Right atrium auricular region (tissue), 2 donors: ENCODE measurements at regions not wholly inside any gene's neighbourhood (a gene's known extent, or its start where the extent isn't known, plus 50 kb on each side); places are given as distances from the start of the nearest gene placed in this dataset.

ENCODE experiments used
- DNase-seq: peaks from one replicate; pipeline ENCODE4 v3.0.0-alpha.2; 2019; ENCODE audit warnings: low spot score
- H3K27ac ChIP-seq, 2 donors: fragments of 200-600 bp; sonication (generic); 1 replicate in 1 of 2; 2 replicates in 1 of 2; pipeline ENCODE4 v1.5.1; 2016 to 2019
- H3K27me3 ChIP-seq, 2 donors: fragments of 200-600 bp; sonication (generic); one replicate each; pipeline versions ENCODE4 v1.5.1 to v1.6.0; 2017 to 2019
- H3K36me3 ChIP-seq: fragments of 200-600 bp; sonication (generic); one replicate; pipeline ENCODE4 v1.5.1; 2016
- H3K4me1 ChIP-seq, 2 donors: fragments of 200-600 bp; sonication (generic); one replicate each; pipeline versions ENCODE4 v1.5.1 to v1.6.0; 2017 to 2019
- H3K4me3 ChIP-seq, 2 donors: fragments of 200-600 bp; sonication (generic); 1 replicate in 1 of 2; 2 replicates in 1 of 2; pipeline ENCODE4 v1.5.1; 2017 to 2019; ENCODE audit warnings: mild to moderate bottlenecking in 1 of 2, moderate library complexity in 1 of 2
- H3K9me3 ChIP-seq, 2 donors: fragments of 200-600 bp; sonication (generic); one replicate each; pipeline ENCODE4 v1.5.1; 2019
- TF ChIP-seq, protein P1 (sequence below), 2 donors: fragments of 200-600 bp; sonication (generic); IDR thresholded peaks; one replicate each; pipeline ENCODE4 v1.5.1; 2019; ENCODE audit warnings: antibody characterized with exemption in 2 of 2

DNA sequence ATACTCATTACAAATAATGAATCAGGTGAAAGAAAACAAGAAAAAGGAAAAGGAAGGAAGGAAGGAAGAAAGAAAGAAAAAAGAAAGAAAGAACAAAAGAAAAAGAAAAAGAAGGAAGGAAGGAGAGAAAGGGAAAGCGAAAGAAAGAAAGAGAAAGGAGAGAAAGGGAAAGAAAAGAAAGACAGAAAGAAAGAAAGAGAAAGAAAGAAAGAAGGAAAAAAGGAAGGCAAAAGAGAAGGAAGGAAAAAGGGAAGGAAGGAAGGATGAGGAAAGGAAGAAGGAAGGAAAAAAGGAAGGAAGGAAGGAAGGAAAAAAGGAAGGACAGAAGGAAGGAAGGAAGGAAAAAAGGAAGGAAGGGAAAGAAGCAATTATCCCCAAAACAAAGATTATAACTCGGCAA, 1460.4 kb upstream of the PIK3C3 start:
- TF ChIP-seq, protein P1, sequence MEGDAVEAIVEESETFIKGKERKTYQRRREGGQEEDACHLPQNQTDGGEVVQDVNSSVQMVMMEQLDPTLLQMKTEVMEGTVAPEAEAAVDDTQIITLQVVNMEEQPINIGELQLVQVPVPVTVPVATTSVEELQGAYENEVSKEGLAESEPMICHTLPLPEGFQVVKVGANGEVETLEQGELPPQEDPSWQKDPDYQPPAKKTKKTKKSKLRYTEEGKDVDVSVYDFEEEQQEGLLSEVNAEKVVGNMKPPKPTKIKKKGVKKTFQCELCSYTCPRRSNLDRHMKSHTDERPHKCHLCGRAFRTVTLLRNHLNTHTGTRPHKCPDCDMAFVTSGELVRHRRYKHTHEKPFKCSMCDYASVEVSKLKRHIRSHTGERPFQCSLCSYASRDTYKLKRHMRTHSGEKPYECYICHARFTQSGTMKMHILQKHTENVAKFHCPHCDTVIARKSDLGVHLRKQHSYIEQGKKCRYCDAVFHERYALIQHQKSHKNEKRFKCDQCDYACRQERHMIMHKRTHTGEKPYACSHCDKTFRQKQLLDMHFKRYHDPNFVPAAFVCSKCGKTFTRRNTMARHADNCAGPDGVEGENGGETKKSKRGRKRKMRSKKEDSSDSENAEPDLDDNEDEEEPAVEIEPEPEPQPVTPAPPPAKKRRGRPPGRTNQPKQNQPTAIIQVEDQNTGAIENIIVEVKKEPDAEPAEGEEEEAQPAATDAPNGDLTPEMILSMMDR (IDR thresholded peaks at IDR 0.05), result no peak
- Histone ChIP-seq H3K9me3 (no peaks in the 10 kb centered on the region), H3K27ac (no peak overlapping the region), H3K27me3 (no peaks in the 10 kb centered on the region), H3K4me3 (no peak overlapping the region), H3K4me1 (no peaks in the 10 kb centered on the region), H3K36me3 (no peaks in the 10 kb centered on the region)
- DNase-seq, result no peak

DNA sequence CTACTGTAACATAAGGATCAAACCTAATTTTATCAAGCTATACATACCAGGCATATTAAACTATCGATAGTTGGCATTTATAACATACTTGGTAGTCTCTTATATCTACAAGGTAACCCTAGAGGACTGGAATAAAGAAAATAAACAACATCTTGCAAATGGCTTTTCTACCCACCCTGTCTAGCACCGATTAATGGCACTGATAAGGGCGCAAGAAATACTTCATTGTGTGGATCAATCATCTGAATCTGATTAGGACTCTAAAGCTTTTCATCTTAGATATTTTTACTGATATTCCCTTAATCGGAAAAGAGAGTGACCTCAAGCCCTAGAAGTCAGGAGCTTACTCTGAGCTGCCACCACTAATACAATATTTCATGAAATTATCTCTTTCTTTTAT, 1461.7 kb upstream of the PIK3C3 start:
- DNase-seq, result no peak
- TF ChIP-seq, protein P1 (IDR thresholded peaks at IDR 0.05), result no peak
- H3K4me3 ChIP-seq, result no peak overlapping the region
- no peaks in the 10 kb centered on the region for H3K9me3 ChIP-seq
- H3K27ac ChIP-seq, result no peak overlapping the region
- H3K4me1 ChIP-seq, result no peaks in the 10 kb centered on the region
- no peaks in the 10 kb centered on the region for H3K36me3 ChIP-seq
- no peaks in the 10 kb centered on the region for H3K27me3 ChIP-seq

DNA sequence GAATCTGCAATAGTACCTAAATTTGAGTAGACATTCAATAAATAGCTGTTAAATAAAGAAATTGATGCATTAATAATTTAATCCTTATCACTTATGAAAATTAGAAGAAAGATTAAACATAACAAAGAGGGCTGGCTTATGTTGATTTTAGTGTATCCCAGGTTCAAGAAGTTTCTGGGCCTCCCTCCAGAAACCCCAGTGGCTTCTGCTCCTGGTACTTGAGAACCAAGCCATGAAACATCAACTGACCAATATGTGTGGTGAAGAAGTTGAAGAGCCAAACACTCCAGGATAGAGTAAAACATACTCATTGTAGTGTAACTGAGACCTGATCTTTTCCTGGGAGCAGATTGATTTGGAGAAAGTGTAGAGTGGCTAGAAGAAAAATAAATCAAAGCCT, 1465.7 kb upstream of the PIK3C3 start:
- no peak overlapping the region for H3K4me3 ChIP-seq
- TF ChIP-seq, protein P1 (IDR thresholded peaks at IDR 0.05), result no peak
- H3K4me1 ChIP-seq, result no peaks in the 10 kb centered on the region
- H3K36me3 ChIP-seq, result no peaks in the 10 kb centered on the region
- no peak overlapping the region for H3K27ac ChIP-seq
- H3K27me3 ChIP-seq, result no peaks in the 10 kb centered on the region
- no peak for DNase-seq
- no peaks in the 10 kb centered on the region for H3K9me3 ChIP-seq

DNA sequence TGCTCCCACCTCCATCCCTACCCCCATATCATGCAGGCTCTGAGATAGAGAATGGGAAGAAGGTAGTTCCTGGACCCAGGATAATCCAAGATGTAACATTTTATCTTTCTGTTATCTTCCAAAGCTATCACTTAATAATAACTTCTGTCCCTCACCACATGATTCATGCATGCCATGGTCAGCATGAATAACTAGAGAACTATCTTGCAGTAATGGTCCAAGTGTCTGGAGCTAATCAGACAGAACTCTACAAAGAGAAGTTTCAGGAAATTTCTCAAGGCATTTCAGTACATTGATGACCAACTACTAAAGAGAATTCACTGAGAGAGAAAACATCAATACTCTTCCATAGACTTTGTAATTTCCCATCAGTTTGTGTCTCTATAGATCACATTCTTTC, 1469.7 kb upstream of the PIK3C3 start:
- no peaks in the 10 kb centered on the region for H3K9me3 ChIP-seq
- no peaks in the 10 kb centered on the region for H3K4me1 ChIP-seq
- TF ChIP-seq, protein P1 (IDR thresholded peaks at IDR 0.05), result no peak
- H3K4me3 ChIP-seq, result no peak overlapping the region
- H3K27me3 ChIP-seq, result no peaks in the 10 kb centered on the region
- DNase-seq, result no peak
- no peaks in the 10 kb centered on the region for H3K36me3 ChIP-seq
- H3K27ac ChIP-seq, result no peak overlapping the region

DNA sequence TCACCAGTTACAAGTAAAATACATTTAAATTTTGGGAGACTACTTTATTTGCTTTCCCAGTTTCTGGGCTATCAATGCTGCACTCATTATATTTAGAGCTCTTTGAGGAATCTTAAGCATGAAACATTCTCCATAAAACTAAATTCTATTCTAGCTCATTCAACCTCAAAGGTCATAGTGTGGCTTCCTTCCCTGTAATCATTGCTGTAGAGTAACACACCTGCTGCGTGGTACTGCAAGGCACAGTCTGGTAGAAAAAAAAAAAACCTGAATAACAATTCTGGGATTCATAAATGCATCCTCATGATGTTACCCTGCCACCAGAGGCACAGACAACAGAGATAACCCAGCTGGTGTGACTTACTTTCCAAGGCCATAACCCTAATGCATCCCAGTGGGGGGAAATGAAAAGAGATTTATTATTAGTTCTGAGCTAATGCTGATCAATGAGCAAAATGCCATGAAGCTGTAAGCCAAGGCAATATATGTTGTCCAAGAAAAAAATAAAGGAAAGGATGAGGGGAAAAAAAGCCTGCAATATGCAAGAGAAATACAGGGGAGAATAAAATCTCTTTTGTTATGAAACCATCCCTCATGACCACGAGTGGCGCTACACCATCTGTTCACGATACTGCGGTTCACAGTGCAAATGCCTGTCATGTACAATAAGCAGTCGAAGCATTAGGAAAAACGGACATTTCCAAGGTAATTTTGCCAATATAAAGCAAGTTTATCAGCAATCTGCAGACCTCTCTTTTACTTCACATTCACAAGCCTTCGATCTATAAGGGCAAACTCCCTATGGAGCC, 1481.6 kb upstream of the PIK3C3 start:
- H3K27ac ChIP-seq, result no peak overlapping the region
- H3K36me3 ChIP-seq, result no peaks in the 10 kb centered on the region
- H3K27me3 ChIP-seq, result no peaks in the 10 kb centered on the region
- no peaks in the 10 kb centered on the region for H3K4me1 ChIP-seq
- TF ChIP-seq, protein P1 (IDR thresholded peaks at IDR 0.05), result no peak
- H3K9me3 ChIP-seq, result no peaks in the 10 kb centered on the region
- no peak overlapping the region for H3K4me3 ChIP-seq
- no peak for DNase-seq

DNA sequence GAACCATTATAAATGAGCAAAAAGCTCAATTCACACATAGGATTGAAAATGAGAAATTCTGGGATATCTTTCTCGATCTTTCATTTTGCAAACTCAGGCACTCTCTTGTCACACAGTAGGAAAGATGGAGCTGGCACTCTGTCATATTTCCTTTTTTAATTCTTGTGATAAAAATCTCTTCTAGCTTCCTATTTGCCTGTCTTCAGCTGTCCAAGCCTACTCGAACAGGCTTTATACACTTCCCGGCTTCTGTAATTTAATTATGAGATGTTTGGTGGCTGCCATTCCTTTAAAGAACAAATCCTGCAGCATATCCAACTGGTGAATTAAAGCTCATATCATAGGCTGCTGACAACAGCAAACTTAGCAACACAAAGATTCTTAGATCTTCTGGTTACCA, 1484.3 kb upstream of the PIK3C3 start:
- TF ChIP-seq, protein P1 (IDR thresholded peaks at IDR 0.05), result no peak
- Histone ChIP-seq H3K36me3 (no peaks in the 10 kb centered on the region), H3K9me3 (no peaks in the 10 kb centered on the region), H3K4me3 (no peak overlapping the region), H3K4me1 (no peaks in the 10 kb centered on the region), H3K27me3 (no peaks in the 10 kb centered on the region), H3K27ac (no peak overlapping the region)
- DNase-seq, result no peak
